IPS-NIHi11 (cell line): ENCODE measurements at regions not wholly inside any gene's neighbourhood (a gene's known extent, or its start where the extent isn't known, plus 50 kb on each side); places are given as distances from the start of the nearest gene placed in this dataset.
"Not testable (repeated sequence)": the region's sequence is repeated elsewhere in the genome, so short reads cannot be mapped to it uniquely, and the experiment has no call there.

Experiments used
- DNase-seq: peaks from one replicate; pipeline ENCODE4 v3.0.0; 2012; ENCODE audit warnings: mixed read lengths, low spot score

DNA sequence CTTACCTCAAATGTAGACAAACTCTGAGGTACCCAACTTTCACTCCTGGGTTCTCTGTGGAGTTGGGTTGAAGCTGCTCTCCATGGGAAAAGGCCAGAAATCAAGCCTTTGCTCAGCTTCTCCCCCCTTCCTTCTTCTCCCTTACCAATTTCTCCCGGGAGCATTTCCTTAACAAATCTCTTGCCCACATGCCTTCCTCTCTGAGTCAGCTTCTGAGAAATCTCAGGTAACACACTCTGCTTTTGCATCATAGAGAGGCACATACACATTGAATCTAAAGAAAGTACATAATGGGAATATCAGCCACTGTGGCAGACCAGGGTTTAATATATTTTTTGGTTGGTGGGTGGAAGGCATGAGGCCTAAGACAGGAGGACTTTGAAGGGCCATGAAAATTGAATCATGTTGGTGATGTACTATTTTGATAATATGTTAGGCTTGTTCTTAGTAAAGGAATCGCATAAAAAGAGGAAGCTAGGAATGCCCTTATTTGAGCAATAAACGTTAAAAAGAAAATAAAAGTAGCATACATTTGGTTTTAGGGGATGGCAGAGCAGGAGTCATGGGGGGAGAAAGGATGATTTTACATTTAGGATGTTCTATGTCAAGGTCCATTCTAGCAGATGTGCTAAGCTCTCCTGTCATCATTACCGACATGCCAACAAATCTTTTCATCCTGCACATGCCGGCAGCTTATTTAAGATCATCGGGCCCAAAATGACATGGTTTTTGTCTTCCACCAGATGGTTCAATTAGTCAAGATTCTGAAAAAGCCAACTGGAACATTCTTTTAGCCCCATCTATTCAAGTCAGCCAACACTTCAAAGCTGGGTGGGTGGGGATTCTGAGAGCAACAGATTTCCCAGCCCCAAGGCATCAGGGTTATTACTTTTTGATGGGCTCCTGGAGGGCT lies 199.5 kb upstream of the CLINT1 start:
- no peak for DNase-seq

DNA sequence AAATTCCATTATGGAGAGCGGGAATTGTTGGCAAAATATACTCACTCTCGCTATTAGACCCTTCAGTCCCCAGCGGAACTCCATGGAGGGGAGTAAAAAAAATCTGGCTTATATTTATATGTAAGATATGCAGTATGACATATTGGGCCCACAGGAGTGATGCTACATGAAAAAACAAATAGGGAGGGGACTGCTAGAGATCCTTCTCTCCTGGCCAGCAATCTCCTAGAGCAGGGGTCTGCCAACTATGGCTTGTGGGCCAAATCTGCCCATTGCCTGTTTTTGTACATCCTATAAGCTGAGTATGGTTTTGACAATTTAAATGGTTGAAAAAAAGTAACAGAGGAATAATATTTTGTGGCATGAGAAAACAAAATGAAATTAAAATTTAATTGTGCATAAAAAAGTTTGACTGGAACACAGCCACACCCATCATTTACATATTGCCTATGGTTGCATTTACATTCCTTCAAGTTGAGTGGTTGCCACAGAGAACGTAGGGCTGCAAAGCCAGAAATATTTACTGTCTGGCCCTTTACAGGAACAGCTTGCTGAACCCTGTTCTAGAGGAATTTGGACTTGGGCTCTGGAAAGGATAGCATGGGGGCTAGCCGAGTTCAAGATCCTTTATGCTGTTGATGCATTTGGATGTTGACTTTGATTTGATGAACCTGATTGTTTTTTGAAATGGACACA lies 197.3 kb upstream of the CLINT1 start:
- DNase-seq: no peak

GRCh38 chr5:158055111-158055501 lies 196.2 kb upstream of the CLINT1 start:
- no peak for DNase-seq

GRCh38 chr5:158054223-158055110 lies 195.5 kb upstream of the CLINT1 start:
- DNase-seq: no peak

- DNase-seq: no peak
Measured at GRCh38 chr5:158051036-158051435, 192.1 kb upstream of the CLINT1 start.

- DNase-seq: no peak
Measured at GRCh38 chr5:158050421-158050820, 191.5 kb upstream of the CLINT1 start.

- DNase-seq: no peak
Measured at GRCh38 chr5:158049459-158049858, 190.5 kb upstream of the CLINT1 start.

GRCh38 chr5:158045696-158046095 lies 186.8 kb upstream of the CLINT1 start:
- DNase-seq: no peak

DNA sequence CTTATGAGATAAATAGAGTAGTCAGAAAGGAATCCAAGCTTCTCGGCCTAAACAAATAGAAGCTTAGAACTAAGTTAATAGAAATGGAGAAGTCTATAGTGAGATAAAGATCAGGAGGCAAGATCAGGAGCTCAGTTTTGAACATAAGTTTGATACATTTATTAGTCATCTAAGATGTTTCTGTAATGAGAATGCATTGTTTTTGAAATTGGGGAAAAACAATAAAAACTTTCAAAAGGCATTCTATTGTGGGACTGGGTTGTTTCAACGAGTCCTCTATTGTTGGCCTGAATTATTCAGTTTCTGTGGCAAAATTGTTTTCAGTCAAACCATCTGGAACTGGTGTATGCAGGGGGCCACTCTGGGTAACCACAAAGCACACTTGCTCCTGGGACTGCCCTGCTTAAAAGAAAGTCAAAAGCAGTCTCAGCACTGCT lies 181.0 kb upstream of the CLINT1 start:
- no peak for DNase-seq

GRCh38 chr5:158039441-158039840 lies 180.5 kb upstream of the CLINT1 start:
- DNase-seq: no peak

DNA sequence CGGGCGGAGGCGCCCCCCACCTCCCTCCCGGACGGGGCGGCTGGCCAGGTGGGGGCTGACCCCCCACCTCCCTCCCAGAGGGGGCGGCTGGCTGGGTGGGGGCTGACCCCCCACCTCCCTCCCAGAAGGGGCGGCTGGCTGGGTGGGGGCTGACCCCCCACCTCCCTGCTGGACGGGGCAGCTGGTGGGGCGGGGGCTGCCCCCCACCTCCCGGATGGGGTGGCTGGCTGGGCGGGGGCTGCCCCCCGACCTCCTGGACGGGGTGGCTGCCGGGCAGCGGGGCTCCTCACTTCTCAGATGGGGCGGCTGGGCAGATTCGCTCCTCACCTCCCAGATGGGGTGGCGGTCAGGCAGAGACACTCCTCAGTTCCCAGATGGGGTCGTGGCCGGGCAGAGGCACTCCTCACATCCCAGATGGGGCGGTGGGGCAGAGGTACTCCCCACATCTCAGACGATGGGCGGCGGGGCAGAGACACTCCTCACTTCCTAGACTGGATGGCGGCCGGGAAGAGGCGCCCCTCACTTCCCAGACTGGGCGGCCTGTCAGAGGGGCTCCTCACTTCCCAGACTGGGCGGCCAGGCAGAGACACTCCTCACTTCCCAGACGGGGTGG lies 178.1 kb upstream of the CLINT1 start:
- DNase-seq: not testable (repeated sequence)

DNA sequence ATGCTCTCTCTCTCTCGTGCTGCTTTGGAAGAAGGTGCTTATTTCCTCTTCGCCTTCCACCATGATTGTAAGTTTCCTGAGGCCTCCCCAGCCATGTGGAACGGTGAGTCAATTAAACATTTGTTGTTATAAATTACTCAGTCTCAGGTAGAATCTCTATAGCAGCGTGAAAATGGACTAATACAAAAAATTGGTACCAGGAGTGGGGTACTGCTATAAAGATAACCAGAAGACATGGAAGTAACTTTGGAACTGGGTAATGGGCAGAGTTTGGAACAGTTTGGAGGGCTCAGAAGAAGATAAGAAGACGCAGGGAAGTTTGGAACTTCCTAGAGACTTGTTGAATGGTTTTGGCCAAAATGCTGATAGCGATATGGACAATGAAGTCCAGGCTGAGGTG lies 175.6 kb upstream of the CLINT1 start:
- DNase-seq: not testable (repeated sequence)

- no peak for DNase-seq
Measured at GRCh38 chr5:158033724-158034123, 174.8 kb upstream of the CLINT1 start.

DNA sequence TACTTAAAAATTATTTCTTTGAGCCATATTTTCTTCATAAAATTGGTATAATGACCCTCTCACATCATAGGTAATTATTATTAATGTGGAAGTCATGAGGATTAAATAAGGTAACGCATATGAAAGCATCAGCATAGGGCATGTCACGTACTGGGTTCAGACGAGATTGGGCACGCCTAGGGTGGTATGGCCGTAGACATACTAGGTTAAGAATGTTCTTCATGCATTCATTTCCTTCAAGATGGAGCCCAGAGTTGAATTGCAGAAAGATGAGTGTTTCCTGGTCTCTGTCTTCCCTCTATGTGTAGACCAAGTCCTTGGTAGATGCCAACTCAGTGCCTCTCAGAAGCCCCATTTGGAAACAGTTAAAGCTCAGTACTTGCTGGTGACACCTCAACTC lies 174.1 kb upstream of the CLINT1 start:
- DNase-seq: no peak

DNA sequence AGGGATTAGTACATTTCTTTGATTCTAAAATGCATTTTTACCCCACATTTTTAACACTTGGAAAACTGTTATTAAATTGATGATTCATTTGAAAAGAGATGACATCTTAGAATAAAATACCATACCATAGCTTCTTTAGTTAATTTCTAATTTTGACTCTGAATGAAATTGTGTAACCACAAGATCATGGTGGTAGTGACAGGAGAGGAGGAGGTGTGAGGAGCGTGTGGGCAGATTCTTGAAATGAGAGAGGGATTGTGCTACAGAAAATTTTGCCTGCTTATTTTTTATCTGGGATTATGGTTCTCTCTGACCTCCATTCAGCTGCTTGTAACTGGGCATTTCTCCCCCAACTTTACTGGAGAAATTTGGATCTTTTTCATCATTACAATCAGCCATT lies 173.3 kb upstream of the CLINT1 start:
- DNase-seq: no peak

DNA sequence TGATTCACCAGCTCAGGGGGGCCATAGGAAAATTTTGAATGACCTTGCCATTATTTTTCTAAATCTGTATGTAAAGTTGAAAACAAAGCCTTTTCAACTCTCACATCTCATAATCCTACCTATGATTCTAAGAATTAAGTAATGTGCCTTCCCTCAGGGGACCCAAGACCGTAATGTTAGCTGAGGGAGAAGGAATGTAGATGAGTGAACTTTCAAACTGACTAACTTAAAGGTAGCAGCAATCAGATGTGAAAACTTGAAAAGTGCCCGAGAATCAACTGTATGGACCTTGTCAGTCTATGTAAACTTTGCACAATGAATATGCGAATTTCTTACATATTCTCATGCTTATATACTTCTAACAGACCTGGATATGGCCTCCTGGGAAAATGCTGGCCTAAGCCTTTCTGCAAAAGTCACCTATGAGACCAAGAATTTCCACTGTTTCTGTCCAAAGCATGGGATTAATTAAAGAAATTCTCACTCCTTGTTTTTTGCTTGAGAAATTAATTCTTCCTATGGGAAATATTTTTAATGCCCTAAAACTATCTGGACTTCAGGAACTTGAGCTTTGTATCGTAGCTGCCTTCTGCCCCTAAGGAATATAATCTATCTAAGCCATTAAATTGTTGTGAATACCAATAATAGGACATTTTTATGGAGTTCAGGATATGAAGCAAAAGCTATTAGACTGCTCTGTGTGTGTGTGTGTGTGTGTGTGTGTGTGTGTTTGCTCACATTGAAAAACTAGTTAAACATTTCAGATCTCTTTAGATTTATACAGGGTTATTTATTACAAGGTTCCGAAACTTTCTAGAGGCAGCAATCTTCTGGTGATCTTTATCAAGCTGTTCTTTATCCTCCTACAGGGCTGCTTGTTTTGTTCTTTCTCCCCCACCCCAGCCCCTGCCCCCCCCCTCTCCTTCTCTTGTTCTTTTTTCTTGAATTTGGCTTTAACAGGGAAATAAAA lies 169.1 kb upstream of the CLINT1 start:
- no peak for DNase-seq

DNA sequence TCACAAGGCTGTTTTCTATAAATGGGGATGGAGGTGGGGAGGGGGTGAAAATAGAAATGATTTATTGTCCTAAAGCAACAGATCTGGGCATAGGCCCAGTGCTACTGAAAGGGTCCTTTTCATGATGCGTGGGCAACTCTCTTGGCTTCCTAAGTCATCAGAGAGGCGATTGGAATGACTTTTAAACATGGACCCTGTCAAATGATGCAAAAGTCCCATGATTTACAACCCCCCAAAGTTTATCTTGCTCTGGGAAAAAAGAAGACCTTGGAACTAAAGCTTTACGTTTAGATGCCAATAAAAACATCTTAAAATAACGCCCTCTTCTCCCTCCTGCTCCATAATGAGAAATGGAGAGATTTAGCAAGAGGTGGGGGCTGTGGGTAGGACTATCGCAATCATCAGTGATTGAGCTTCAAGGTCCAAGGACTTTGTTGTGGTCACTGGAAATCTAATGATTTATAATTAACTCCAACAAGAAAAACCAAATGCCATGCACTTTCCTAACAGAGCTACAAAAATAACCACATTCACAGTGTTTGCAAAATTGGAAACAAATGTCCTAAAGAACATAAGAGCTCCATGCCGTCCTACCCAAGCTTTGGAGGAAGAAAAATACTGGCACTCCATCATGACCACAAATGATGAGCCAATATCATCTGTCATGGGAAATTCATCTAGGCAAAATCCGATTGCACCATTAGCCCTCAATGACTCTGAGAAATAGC lies 167.5 kb upstream of the CLINT1 start:
- no peak for DNase-seq

DNA sequence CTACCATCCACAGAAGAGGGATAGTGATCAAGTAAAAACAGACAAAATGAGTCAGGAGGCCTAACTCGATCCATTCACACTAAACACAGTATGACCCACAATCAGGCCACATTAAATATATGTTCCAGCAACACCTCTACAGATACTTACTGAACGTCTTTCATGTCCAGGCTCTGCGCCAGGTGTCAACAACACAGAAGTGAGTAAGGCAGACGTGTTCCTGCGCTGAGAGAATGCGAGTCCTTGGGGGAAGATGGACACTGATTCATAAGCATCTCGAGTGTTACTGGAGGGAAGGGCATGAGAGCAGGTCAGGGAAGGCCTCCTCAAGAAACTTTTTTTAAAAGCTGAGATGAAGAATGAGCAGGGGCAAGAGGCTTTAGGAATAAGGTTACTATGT lies 164.3 kb upstream of the CLINT1 start:
- DNase-seq: no peak

DNA sequence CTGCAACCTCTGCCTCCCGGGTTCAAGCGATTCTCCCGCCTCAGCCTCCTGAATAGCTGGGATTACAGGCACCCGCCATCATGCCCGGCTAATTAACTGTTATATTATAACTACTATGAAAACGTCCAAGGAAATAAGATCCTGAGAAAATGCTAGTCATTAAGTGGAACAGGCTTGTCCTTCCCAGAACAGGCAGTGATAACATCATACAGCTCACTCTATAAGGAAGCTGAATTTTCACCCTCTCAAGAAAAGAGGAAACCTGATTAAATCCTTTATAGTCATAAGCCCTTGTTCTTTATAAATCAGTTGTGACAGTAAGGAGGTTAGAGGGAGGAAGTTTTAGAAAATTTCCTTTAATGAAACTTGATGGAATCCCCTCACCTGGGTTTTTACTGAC lies 163.9 kb upstream of the CLINT1 start:
- no peak for DNase-seq

GRCh38 chr5:158022393-158022792 lies 163.4 kb upstream of the CLINT1 start:
- no peak for DNase-seq
